GM12875 (cell line): ENCODE measurements at regions not wholly inside any gene's neighbourhood (a gene's known extent, or its start where the extent isn't known, plus 50 kb on each side); places are given as distances from the start of the nearest gene placed in this dataset.

Experiments used
- H3K4me3 ChIP-seq: one replicate; pipeline ENCODE4 v1.5.1; 2011; ENCODE audit warnings: low read depth, low read length, control low read depth
- TF ChIP-seq, protein P1 (sequence below): IDR thresholded peaks from 2 replicates; pipeline ENCODE4 v1.5.1; 2011; ENCODE audit warnings: low read depth, mild to moderate bottlenecking, control low read depth, inconsistent platforms, low read length, moderate library complexity, borderline replicate concordance; ENCODE audit not compliant: insufficient read depth

DNA sequence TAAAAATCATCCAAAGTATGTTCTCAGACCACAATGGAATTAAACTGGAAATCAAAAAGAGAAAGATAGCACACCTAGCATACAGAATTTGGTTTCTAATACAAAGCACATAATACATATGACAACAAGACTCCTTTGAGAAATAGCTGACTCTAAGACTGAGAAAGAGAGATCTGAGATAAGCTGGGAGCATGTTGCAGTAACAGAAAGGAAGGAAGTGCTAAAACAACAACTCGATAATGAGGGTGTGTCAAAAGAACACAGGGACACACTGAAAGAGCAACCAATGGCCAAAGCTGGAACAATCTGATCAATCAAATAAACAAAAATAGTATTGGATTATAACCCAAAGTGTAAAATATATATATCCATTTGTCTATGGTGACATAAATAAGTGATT is 586.6 kb downstream of the C4orf33 start:
- H3K4me3 ChIP-seq = no peak overlapping the region
- TF ChIP-seq, protein P1, sequence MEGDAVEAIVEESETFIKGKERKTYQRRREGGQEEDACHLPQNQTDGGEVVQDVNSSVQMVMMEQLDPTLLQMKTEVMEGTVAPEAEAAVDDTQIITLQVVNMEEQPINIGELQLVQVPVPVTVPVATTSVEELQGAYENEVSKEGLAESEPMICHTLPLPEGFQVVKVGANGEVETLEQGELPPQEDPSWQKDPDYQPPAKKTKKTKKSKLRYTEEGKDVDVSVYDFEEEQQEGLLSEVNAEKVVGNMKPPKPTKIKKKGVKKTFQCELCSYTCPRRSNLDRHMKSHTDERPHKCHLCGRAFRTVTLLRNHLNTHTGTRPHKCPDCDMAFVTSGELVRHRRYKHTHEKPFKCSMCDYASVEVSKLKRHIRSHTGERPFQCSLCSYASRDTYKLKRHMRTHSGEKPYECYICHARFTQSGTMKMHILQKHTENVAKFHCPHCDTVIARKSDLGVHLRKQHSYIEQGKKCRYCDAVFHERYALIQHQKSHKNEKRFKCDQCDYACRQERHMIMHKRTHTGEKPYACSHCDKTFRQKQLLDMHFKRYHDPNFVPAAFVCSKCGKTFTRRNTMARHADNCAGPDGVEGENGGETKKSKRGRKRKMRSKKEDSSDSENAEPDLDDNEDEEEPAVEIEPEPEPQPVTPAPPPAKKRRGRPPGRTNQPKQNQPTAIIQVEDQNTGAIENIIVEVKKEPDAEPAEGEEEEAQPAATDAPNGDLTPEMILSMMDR = no peak

DNA sequence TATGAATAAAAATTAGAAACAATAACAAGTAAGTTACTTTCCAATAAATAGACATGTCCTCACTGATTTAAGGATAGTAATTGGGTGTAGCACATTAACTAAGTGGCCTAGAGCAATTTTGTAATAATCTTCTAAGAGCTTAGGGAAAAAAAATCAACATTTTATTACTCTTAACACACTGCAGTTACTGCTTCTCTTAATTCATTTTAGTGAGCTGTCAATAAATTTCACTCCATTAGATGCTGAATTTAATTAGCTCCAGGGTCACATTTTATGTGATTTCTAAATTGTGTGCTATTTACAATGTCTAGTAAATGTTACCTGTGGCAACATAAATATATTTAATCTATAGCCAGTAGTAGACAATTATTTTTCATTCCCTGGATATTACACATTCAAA is 612.0 kb downstream of the C4orf33 start:
- TF ChIP-seq, protein P1 = no peak
- no peak overlapping the region for H3K4me3 ChIP-seq

DNA sequence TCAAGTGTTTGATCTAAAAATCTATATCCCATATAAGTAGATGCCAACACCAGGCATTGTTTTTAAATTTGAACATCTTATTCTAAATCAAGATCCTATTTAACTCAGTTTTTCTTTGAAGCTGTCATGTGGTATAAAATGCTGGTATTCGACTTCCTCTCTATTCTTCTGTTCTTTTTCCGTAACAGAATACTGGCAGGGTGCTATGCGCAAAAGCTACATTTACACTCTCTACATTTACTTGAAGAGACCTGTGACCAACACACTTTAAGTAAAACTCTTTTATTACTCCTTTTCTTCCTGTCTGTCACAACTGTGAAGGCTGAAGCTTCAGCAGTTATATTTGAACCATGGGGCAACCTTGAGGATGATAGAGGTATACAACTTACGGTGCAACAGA is 612.8 kb downstream of the C4orf33 start:
- TF ChIP-seq, protein P1 = no peak
- H3K4me3 ChIP-seq = no peak overlapping the region

DNA sequence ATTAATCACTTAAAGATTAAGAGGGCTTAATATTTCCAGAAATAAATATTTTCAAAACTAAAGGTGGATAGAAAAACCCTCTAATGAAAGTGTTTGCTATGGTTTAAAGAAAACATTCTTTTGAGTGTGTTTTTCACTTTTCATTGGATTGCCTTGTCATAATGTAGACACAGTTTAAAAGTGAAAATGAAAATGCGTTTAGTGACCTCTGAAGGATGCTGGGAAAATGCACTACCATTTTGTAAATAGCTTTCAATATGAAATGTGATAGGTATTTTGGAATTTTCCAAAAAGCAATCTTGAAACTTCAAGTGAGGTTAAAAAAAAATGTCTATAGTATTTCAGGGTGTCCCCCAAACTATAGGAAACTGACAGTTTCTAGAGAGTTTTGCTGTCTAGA is 642.2 kb downstream of the C4orf33 start:
- TF ChIP-seq, protein P1 = no peak
- no peak overlapping the region for H3K4me3 ChIP-seq

DNA sequence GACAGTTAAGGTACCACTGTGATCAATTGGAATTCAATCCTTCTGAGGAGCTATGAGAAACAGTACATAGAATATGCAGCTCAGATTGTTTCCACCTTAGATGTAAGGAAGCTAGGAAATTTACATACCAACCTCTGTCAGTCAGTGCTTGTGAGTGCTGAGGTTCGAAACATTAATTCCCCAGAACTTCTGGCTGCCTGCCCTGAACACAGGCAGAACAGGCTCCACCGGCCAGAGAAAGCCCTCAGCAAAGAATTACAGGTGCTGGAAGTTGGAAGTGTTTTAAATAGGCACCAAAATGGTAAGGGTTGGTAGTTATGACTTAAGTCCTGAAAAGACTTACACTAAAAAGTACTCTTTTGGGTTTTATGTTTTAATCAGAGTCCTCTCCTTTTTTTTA is 651.8 kb downstream of the C4orf33 start:
- TF ChIP-seq, protein P1 = no peak

DNA sequence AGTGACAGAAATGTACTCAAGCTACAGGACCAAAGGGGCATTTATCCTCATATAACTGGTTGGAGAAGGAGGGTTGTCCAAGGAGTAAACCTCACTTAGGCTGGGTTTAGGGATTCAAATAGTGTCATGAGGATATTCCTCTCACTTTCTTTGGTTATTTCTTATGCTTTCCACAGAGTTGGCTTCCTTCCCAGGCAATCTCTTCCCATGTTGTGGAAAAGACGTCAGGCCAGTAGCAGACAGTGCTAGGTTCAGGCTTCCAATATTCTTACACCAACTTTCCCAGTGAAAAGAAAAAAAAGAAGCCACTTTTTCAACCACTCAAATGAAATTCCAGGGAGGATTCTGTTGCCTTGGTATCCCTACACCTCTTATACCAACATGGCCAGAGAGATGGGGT is 653.0 kb downstream of the C4orf33 start:
- H3K4me3 ChIP-seq = no peak overlapping the region
- TF ChIP-seq, protein P1 = no peak

More for the DNA sequence above, 651.8 kb downstream of the C4orf33 start:
- no peak overlapping the region for H3K4me3 ChIP-seq

DNA sequence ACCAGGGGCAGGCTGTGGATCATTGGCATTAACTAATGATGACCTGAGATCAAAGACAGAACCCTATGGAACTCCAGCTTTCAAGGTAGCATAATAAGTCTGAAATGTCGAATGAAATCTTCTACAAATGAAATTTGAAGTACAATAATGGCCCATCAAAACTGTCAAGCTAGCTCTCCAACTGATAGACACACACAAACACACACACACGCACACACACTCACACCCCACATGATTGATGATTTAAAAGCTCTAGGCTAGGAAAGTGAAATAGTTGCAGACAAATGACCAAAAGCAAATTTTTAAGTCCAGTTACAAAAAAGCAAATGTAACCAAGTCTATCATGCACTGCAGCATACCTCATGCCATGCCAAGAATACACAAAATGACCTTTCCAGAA is 655.7 kb downstream of the C4orf33 start:
- H3K4me3 ChIP-seq = no peak overlapping the region
- TF ChIP-seq, protein P1 = no peak
